Neural progenitor cell (in vitro differentiated cells): ENCODE measurements at regions not wholly inside any gene's neighbourhood (a gene's known extent, or its start where the extent isn't known, plus 50 kb on each side); places are given as distances from the start of the nearest gene placed in this dataset.

Source experiments
- DNase-seq: peaks from one replicate; pipeline ENCODE4 v3.0.0-alpha.2; 2016; ENCODE audit warnings: low spot score
- H2AFZ ChIP-seq: fragments of 200-600 bp; sonication (generic); replicated peaks from 2 replicates; pipeline ENCODE4 v1.6.1; 2016; ENCODE audit warnings: antibody characterized with exemption
- H3F3A ChIP-seq: fragments of 200-600 bp; sonication (generic); 2 replicates; pipeline ENCODE4 v1.6.1; 2016; ENCODE audit warnings: antibody characterized with exemption, low read depth
- H3K27ac ChIP-seq: fragments of 200-600 bp; sonication (generic); 2 replicates; pipeline ENCODE4 v1.5.1; 2016; ENCODE audit warnings: mild to moderate bottlenecking
- H3K27me3 ChIP-seq: fragments of 200-600 bp; sonication (generic); 2 replicates; pipeline ENCODE4 v1.6.1; 2016; ENCODE audit warnings: mild to moderate bottlenecking, moderate library complexity
- H3K36me3 ChIP-seq: fragments of 200-600 bp; sonication (generic); 2 replicates; pipeline ENCODE4 v1.5.1; 2016
- H3K4me1 ChIP-seq: fragments of 200-600 bp; sonication (generic); 2 replicates; pipeline ENCODE4 v1.6.1; 2016; ENCODE audit warnings: mixed run types
- H3K4me2 ChIP-seq: fragments of 200-600 bp; sonication (generic); 2 replicates; pipeline ENCODE4 v1.6.1; 2016
- H3K4me3 ChIP-seq: fragments of 200-600 bp; sonication (generic); 2 replicates; pipeline ENCODE4 v1.5.1; 2016
- H3K79me2 ChIP-seq: fragments of 200-600 bp; sonication (generic); 2 replicates; pipeline ENCODE4 v1.6.1; 2016; ENCODE audit warnings: low read depth
- H3K9ac ChIP-seq: fragments of 200-600 bp; sonication (generic); 2 replicates; pipeline ENCODE4 v1.6.1; 2016
- H3K9me3 ChIP-seq: fragments of 200-600 bp; sonication (generic); 2 replicates; pipeline ENCODE4 v1.5.1; 2016; ENCODE audit warnings: low read depth
- H4K20me1 ChIP-seq: fragments of 200-600 bp; sonication (generic); 2 replicates; pipeline ENCODE4 v1.6.1; 2016; ENCODE audit warnings: low read depth
- H3K27ac Mint-ChIP-seq: 3 replicates; pipeline ENCODE4 v1.8.0; 2021; ENCODE audit warnings: mixed read lengths
- H3K27me3 Mint-ChIP-seq: 2 replicates; pipeline ENCODE4 v1.8.0; 2022; ENCODE audit warnings: low read depth, mild to moderate bottlenecking, inconsistent platforms, moderate library complexity, mixed read lengths; ENCODE audit not compliant: insufficient read depth
- H3K36me3 Mint-ChIP-seq: 3 replicates; pipeline ENCODE4 v1.8.0; 2021; ENCODE audit warnings: mixed read lengths
- H3K4me1 Mint-ChIP-seq: 3 replicates; pipeline ENCODE4 v1.8.0; 2021; ENCODE audit warnings: mixed read lengths
- H3K4me3 Mint-ChIP-seq: 3 replicates; pipeline ENCODE4 v1.8.0; 2021; ENCODE audit warnings: mild to moderate bottlenecking, moderate library complexity, mixed read lengths
- H3K9me3 Mint-ChIP-seq: 3 replicates; pipeline ENCODE4 v1.8.0; 2020; ENCODE audit warnings: mixed read lengths
- CTCF ChIP-seq: fragments of 200-600 bp; sonication (generic); IDR thresholded peaks from 2 replicates; pipeline ENCODE4 v1.5.1; 2017; ENCODE audit warnings: antibody characterized with exemption, mild to moderate bottlenecking
- EZH2 ChIP-seq: fragments of 200-600 bp; sonication (generic); IDR thresholded peaks from 2 replicates; pipeline ENCODE4 v1.6.1; 2017; ENCODE audit warnings: antibody characterized with exemption, mild to moderate bottlenecking, moderate library complexity
- EZH2phosphoT487 ChIP-seq: fragments of 200-600 bp; sonication (generic); IDR thresholded peaks from 2 replicates; pipeline ENCODE4 v1.6.1; 2017; ENCODE audit warnings: antibody characterized with exemption

- H3F3A ChIP-seq = no peaks in the 10 kb centered on the region
- no peak overlapping the region for H3K4me3 Mint-ChIP-seq
- H3K4me2 ChIP-seq = no peak overlapping the region
- no peaks in the 10 kb centered on the region for H3K27me3 ChIP-seq
- no peaks in the 10 kb centered on the region for H3K79me2 ChIP-seq
- no peaks in the 10 kb centered on the region for H3K9me3 ChIP-seq
- no peak for TF ChIP-seq EZH2
- no peak for TF ChIP-seq EZH2phosphoT487
- no peak for TF ChIP-seq CTCF
- H2AFZ ChIP-seq = no peak overlapping the region
- no peaks in the 10 kb centered on the region for H3K4me1 Mint-ChIP-seq
- no peak overlapping the region for H3K27ac Mint-ChIP-seq
- H3K27me3 Mint-ChIP-seq = no peaks in the 10 kb centered on the region
- H4K20me1 ChIP-seq = no peaks in the 10 kb centered on the region
- H3K36me3 Mint-ChIP-seq = no peaks in the 10 kb centered on the region
- no peak overlapping the region for H3K4me3 ChIP-seq
- H3K4me1 ChIP-seq = no peaks in the 10 kb centered on the region
- no peaks in the 10 kb centered on the region for H3K36me3 ChIP-seq
- no peak overlapping the region for H3K9ac ChIP-seq
- no peaks in the 10 kb centered on the region for H3K9me3 Mint-ChIP-seq
- H3K27ac ChIP-seq = no peak overlapping the region
- DNase-seq = no peak
These were observed 173.8 kb upstream of the DCN start for GRCh38 chr12:91356405-91356804.

GRCh38 chr12:91355150-91356006 lies 172.8 kb upstream of the DCN start:
- peak; percentile 72 for DNase-seq
- H3K4me2 ChIP-seq = no peak overlapping the region
- H3F3A ChIP-seq = no peaks in the 10 kb centered on the region
- H3K27ac ChIP-seq = no peak overlapping the region
- peak overlapping the region; percentile 4 for H2AFZ ChIP-seq
- no peaks in the 10 kb centered on the region for H3K36me3 ChIP-seq
- no peaks in the 10 kb centered on the region for H3K79me2 ChIP-seq
- H3K9me3 ChIP-seq = no peaks in the 10 kb centered on the region
- no peaks in the 10 kb centered on the region for H4K20me1 ChIP-seq
- no peak overlapping the region for H3K27ac Mint-ChIP-seq
- no peaks in the 10 kb centered on the region for H3K9me3 Mint-ChIP-seq
- H3K9ac ChIP-seq = no peak overlapping the region
- TF ChIP-seq CTCF (peak; percentile 90), EZH2phosphoT487 (no peak), EZH2 (no peak)
- H3K4me1 ChIP-seq = no peaks in the 10 kb centered on the region
- H3K27me3 Mint-ChIP-seq = no peaks in the 10 kb centered on the region
- no peaks in the 10 kb centered on the region for H3K36me3 Mint-ChIP-seq
- no peak overlapping the region for H3K4me3 Mint-ChIP-seq
- H3K27me3 ChIP-seq = no peaks in the 10 kb centered on the region
- no peak overlapping the region for H3K4me3 ChIP-seq
- H3K4me1 Mint-ChIP-seq = no peaks in the 10 kb centered on the region

- Histone ChIP-seq H3K9ac (no peak overlapping the region), H3K4me3 (no peak overlapping the region), H3K27me3 (no peaks in the 10 kb centered on the region), H3F3A (no peaks in the 10 kb centered on the region), H3K36me3 (no peaks in the 10 kb centered on the region), H3K27ac (no peak overlapping the region), H3K4me2 (no peak overlapping the region), H3K9me3 (no peaks in the 10 kb centered on the region), H2AFZ (no peak overlapping the region), H4K20me1 (no peaks in the 10 kb centered on the region), H3K4me1 (no peaks in the 10 kb centered on the region), H3K79me2 (no peaks in the 10 kb centered on the region)
- no peak overlapping the region for H3K27ac Mint-ChIP-seq
- no peaks in the 10 kb centered on the region for H3K9me3 Mint-ChIP-seq
- no peak for TF ChIP-seq EZH2phosphoT487
- TF ChIP-seq CTCF = no peak
- TF ChIP-seq EZH2 = no peak
- H3K27me3 Mint-ChIP-seq = no peaks in the 10 kb centered on the region
- H3K4me1 Mint-ChIP-seq = no peaks in the 10 kb centered on the region
- no peak for DNase-seq
- no peaks in the 10 kb centered on the region for H3K36me3 Mint-ChIP-seq
- no peak overlapping the region for H3K4me3 Mint-ChIP-seq
These were observed 170.6 kb upstream of the DCN start for GRCh38 chr12:91353266-91353665.
